ENCODE measurements at regions not wholly inside any gene's neighbourhood (a gene's known extent, or its start where the extent isn't known, plus 50 kb on each side); places are given as distances from the start of the nearest gene placed in this dataset.

DNA sequence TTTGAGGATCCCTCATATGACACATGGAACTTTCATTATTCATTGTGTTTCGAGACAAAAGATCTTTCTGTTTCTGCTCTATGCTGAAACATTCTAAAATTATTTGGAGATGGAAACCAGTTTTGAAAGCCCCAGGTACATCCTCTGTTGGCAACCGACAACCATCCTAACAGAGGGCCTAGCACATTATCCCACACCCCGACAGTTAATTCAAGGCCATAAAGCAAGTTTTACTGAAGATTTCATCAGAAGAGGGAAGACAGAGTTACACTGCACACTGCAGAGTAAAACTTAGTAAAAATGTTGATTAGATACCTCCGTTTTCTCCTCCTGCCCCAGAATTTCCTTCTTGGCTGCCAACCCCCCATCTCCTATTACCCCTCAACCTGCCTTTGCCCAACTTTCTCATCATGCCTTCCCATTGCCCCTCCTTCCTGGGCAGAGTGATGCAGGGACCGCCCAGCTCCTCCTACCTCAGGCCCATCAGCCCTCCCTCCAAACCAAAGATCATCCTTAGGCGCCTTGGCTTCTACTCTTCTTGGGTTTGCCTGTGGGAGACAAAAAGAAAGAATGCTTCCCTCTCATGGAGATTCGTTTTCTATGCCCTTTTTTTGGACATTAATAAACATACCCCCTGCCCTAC is 52.9 kb upstream of the CITED4 start:
- TF ChIP-seq, protein P1, sequence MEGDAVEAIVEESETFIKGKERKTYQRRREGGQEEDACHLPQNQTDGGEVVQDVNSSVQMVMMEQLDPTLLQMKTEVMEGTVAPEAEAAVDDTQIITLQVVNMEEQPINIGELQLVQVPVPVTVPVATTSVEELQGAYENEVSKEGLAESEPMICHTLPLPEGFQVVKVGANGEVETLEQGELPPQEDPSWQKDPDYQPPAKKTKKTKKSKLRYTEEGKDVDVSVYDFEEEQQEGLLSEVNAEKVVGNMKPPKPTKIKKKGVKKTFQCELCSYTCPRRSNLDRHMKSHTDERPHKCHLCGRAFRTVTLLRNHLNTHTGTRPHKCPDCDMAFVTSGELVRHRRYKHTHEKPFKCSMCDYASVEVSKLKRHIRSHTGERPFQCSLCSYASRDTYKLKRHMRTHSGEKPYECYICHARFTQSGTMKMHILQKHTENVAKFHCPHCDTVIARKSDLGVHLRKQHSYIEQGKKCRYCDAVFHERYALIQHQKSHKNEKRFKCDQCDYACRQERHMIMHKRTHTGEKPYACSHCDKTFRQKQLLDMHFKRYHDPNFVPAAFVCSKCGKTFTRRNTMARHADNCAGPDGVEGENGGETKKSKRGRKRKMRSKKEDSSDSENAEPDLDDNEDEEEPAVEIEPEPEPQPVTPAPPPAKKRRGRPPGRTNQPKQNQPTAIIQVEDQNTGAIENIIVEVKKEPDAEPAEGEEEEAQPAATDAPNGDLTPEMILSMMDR (conservative IDR thresholded peaks at IDR 0.05; ENCODE audit: control insufficient read depth, insufficient read depth, low read depth, low read length): no peak
- no peak for DNase-seq (ENCODE audit: low read depth)
- H3K4me3 ChIP-seq (ENCODE audit: control insufficient read depth, low read depth, low read length): no peak overlapping the region

DNA sequence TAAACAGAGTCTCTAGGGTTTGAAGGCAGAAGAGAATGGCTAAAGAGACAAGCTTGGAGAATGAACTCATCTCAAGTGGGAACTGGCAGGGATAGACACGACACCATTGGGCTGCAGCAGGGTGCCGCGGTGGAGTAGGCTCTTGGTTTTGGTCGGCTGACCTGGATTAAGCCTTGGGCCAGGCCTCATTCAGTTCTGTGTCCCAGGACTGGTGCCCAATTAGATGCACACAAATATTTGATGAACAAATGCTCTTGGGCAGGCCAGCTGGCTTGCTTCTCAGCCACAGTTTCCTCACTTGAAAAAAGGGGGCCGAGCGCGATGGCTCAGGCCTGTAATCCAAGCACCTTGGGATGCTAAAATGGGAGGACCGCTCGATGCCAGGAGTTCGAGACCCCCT is 53.4 kb upstream of the CITED4 start:
- no peak overlapping the region for H3K4me3 ChIP-seq (ENCODE audit: control insufficient read depth, low read depth, low read length)
- DNase-seq (ENCODE audit: low read depth): no peak
- TF ChIP-seq, protein P1 (conservative IDR thresholded peaks at IDR 0.05; ENCODE audit: control insufficient read depth, insufficient read depth, low read depth, low read length): no peak

DNA sequence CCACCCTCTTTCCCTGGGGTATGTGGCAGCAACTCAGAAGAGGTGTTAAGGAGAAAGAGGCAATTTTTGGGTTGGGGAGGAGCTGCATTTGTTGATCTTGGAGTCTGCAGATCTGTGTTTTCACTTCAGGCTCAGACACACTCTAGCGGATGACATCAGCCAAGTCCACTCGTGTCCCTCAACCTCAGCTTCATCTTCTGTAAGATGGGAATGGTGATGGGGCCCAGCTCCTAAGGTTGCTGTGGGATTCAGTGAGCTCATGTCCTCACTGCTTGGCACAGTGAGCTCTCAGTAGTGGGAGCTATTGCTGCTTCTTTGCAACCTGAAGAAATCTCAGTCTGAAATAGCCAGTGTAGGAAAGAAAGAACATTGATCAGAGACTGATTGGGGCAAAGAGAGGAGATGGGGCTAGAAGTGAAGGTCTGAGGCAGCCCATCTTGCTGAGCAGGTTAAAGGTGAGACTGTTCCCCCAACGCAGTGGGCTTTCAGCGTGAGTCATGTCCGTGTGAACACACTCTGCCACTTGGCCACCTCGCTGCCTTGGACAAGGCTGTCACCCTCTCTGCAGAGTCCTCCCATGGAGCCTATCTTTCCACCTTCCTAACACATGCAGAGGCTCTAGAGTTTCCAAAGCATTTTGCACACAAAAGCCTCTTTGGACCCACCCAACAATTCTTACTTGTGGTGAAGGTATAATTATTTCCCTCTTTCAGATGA is 56.0 kb upstream of the CITED4 start:
- H3K4me3 ChIP-seq (ENCODE audit: control insufficient read depth, low read depth, low read length): no peak overlapping the region
- TF ChIP-seq, protein P1 (conservative IDR thresholded peaks at IDR 0.05; ENCODE audit: control insufficient read depth, insufficient read depth, low read depth, low read length): no peak
- no peak for DNase-seq (ENCODE audit: low read depth)

DNA sequence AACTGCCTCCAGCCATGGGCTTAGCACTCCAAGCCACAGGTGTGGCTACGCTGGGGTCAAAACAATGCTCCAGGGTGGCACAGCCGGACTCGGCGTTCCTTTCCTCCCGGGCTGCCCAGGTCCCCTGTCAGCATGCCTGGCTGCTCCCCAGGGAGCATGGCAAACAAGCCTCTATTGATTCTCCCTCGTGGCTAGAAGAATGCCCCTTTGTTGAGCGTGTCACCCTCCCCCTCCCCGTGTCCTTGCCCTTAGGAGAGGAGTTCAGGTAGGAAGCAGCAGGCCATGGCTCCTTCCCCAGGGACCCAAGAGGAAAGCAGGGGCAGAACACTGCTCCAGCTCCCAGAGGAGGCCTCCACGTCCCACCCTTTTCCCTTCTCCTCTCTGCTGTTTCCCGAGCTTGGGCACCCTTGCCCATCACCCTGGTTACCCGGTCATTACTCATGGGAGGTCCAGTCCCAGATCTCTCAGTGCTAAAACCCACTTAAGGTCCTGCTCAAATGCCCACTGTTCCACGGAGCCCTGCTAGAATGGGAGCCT is 57.4 kb upstream of the CITED4 start:
- DNase-seq (ENCODE audit: low read depth): no peak
- no peak overlapping the region for H3K4me3 ChIP-seq (ENCODE audit: control insufficient read depth, low read depth, low read length)
- TF ChIP-seq, protein P1 (conservative IDR thresholded peaks at IDR 0.05; ENCODE audit: control insufficient read depth, insufficient read depth, low read depth, low read length): no peak

- no peak for DNase-seq (ENCODE audit: low read depth)
- TF ChIP-seq, protein P1 (conservative IDR thresholded peaks at IDR 0.05; ENCODE audit: control insufficient read depth, insufficient read depth, low read depth, low read length): no peak
- no peak overlapping the region for H3K4me3 ChIP-seq (ENCODE audit: control insufficient read depth, low read depth, low read length)
Measured at GRCh38 chr1:40921522-40921921, 58.0 kb upstream of the CTPS1 start.

DNA sequence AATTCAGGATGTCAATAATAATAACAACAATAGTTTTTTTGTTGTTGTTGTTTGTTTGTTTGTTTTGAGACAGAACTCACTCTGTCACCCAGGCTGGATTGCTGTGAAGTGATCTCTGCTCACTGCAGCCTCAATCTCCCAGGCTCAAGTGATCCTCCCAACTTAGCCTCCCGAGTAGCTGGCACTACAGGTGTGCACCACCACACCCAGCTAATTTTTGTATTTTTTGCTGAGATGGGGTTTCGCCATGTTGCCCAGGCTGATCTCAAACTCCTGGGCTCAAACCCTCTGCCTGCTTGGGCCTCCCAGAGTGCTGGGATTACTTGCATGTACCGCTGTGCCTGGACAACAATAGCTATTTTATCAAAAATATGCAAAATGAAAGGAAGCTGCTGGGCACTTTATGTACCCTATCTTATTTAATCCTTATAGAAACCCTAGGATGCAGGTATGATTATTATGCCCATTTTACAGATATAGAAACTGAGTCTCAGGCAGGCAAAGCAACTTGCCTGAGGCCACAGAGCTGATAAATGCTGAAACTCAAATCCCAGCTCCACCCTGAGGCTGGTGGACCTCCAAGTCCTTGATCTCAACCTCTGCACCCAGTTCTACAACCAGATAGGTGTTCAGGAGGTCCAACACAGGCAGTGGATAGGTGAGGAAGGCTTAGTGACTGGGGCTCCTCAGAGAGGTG is 57.4 kb upstream of the CTPS1 start:
- no peak for DNase-seq (ENCODE audit: low read depth)
- H3K4me3 ChIP-seq (ENCODE audit: control insufficient read depth, low read depth, low read length): no peak overlapping the region
- TF ChIP-seq, protein P1 (conservative IDR thresholded peaks at IDR 0.05; ENCODE audit: control insufficient read depth, insufficient read depth, low read depth, low read length): no peak
